Fibroblast of skin of scalp (primary cell): ENCODE measurements at regions not wholly inside any gene's neighbourhood (a gene's known extent, or its start where the extent isn't known, plus 50 kb on each side); places are given as distances from the start of the nearest gene placed in this dataset.

Experiments used
- DNase-seq: peaks from one replicate; pipeline ENCODE4 v3.0.0-alpha.2; 2013

- DNase-seq: no peak
Measured at GRCh38 chr6:65924411-65924810, 217.4 kb upstream of the EYS start.

DNA sequence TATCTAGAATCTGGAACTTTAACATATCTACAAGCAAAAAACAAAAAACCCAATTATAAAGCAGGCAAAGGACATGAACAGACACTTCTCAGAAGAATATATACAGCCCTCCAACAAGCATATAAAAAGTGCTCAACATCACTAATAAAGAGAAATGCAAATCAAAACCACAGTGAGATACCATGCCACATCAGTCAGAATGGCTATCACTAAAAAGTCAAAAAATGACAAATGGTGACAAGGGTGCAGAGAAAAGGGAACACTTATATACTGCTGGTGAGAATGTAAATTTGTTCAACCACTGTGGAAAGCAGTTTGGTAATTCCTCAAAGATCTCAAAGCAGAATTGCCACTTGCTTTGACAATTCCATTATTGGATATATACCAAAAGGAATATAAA is 215.0 kb upstream of the EYS start:
- no peak for DNase-seq

DNA sequence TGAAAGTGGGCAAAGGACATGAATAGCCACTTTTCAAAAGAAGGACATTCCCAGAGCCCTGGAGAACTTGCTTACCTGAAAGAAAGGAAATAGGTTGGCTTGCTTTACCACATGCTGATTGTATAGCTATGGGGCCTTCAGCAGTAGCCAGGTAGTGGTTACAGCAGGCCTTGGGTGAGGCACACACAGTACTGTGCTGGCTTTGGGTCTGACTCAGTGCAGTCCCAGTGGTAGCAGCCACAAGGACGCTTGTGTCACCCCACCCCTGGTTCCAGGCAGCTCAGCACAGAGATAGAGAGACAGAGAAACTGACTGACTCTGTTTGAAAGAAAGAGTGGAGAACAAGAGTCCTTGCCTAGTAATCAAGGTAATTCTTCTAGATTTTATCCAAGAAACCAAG is 201.0 kb upstream of the EYS start:
- DNase-seq: no peak

DNA sequence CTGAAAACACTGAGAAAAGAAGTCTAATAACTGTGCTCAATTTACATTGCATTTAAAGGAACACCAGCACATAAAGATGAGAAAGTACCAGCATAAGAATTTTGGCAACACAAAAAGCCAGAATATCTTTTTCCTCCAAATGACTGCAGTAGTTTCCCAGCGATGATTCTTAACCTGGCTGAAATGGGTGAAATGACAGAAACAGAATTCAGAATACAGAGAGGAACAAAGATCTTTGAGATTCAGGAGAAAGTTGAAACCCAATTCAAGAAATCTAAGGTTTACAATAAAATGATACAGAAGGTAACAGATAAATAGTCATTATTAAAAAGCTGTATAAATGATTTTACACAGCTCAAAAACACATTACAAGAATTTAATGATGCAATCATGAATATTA is 197.0 kb upstream of the EYS start:
- DNase-seq: no peak

DNA sequence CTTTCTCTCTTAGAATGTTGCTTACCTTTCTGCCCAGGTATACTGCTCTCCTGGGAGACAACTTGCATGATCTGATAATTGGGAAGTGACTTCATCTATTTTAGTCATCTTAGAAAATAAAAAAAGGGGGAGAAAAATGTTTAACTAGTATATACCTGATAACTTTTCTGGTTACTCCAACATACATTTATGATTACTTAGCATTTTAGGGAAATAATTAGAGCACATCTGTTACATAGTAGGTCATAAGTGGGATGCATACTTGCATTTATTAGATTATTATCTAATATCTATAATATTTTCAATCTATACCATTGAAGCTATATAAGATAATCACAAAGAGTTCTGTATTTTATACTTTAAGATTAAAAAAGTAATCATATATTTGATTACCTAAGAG is 193.9 kb upstream of the EYS start:
- DNase-seq: no peak

DNA sequence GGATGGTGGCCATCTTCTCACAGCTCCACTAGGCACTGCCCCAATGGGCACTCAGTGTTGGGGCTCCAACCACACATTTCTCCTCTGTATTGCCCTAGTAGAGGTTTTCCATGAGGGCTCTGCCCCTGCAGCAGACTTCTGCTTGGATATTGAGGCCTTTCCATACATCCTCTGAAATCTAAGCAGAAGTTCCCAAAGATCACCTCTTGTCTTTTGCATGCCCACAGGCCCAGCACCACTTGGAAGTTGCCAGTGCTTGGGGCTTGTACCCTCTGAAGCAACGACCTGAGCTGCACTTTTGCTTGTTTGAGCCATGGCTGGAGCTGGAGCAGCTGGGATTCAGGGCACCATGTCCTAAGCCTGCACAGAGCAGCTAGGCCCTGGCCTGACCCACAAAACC is 189.1 kb upstream of the EYS start:
- no peak for DNase-seq

GRCh38 chr6:65876668-65877067 is 169.6 kb upstream of the EYS start:
- no peak for DNase-seq

DNA sequence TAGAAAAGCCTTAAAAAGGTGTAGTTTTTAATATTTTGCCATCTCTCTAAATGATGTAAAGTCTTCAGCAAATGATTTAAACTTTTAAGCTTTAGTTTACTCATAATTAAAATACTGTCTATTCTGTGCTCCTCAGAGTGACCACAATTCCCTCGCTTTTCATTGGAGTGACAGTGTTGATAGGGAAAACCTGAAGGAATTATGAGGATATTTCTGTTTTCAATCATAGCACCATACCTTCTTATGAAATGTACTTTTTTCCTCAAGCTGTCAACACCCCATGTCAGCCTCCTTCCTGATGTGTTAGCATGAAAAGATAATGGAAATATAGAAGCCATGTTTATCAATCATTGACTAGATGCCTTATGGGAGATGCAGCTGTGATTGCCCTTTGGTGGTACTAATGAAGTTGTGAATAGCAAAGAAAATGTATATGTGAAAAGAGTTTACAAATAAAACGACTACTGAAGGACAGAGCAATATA is 145.4 kb upstream of the EYS start:
- no peak for DNase-seq

- no peak for DNase-seq
Measured at GRCh38 chr6:65830151-65830550, 123.1 kb upstream of the EYS start.

- DNase-seq: no peak
Measured at GRCh38 chr6:65819152-65819551, 112.1 kb upstream of the EYS start.

- DNase-seq: no peak
Measured at GRCh38 chr6:65818576-65818975, 111.5 kb upstream of the EYS start.

GRCh38 chr6:65816991-65817390 is 110.0 kb upstream of the EYS start:
- DNase-seq: no peak

DNA sequence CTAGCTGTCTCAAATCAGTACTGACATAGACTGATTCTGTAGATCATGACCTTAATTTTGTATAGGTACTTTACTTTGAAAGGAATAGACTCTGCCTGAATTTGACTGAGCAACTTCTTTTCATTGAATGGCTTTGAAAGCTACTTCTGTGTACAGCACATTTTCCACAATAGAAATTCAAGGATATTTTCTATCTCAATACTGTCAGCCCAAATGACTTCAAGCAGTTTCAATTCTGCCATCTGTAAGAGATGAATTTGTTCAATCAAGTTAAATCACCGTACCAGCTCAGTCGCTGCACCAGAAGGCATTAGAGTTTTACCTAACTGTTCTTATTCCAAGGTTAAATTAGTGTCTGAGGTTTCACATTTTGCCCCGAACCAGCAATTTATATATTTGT is 107.0 kb upstream of the EYS start:
- DNase-seq: no peak

- DNase-seq: no peak
Measured at GRCh38 chr6:65803186-65803585, 96.2 kb upstream of the EYS start.

DNA sequence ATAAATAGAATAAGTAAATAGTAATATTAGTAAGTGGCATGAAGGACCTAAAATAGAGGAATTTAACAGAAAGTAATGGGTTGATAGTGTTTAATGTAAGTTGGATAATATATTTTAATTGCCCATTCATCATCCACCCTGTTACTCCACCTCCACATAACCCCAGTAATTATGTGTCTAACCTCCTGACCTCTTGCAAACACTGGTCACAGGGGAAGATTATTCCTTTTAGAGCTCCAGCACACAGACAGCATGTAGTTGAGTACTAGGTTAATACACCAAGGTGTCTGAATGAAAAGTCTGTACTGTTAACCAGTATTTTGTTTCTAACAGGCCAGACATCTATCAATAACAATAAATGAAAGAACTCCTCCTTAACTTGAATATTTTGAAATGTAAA is 92.4 kb upstream of the EYS start:
- no peak for DNase-seq

DNA sequence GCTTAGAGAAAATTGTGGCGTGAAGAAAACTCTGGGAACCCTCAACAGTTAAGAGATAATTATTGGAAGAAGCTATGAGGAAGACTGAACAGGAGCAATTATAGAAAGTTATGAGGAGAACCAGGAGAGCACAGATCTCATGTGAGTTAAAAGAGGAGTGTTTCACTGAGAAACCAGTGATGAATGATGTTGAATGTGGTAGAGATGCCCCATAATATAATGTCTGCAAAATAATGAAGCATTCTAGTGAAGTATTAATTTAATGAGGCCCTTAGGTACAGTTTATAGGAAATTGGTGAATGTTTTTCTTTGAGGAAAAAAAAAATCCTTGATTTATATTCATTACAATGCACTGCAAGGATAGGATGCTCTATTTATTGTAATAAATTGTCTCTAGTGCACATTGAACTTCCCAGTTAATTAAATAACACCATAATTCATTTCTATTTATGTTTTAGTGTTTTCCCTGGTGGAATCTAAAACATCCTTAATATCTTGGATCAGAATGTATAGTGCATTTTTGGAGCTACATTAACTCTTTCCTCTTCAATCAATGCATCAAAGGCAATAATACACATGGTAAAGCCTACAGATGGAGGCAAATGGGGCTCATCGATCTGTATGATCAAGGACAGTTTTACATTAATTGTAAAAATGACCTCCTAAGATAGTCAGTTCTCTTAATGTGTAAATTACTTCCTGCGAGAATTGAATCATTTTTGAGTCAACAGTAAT is 91.4 kb upstream of the EYS start:
- no peak for DNase-seq

DNA sequence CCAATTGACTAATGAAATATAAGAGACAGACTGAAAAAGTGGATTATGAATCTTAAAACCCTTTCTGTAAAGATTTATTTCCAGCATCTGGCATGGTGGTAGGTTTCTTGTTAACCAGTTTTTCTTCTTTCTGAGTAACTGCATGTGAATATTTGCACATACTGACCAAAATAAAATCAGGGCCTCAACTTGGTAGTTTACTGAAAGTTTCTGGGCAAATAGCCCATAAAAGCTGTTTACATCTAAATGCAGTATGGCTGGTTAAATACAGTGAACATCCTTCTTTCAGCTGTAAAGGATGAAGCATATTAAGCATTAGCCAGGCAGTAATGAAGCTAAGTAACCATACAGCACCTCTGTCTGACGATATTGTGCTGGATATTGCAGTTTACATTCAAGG is 83.6 kb upstream of the EYS start:
- no peak for DNase-seq

DNA sequence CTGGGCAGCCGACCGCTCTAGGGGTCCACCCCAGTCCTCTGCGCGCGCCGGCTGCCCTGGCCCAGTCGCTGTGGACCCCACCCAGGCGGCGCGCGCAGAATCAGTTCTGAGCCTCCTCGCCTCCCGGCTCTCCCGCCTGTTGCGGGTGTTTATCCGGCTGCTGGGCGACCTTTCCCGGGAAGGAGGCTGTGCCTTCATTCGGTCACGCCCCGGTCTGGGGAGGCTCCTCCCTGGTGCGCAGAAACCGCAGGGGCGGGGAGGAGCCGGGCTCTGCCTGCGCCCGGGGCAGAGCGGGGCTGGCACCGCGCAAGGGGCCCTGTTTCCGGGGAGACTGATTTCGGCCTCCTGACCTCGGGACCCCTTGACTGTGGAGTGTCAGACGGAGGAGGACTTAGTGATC is 80.8 kb upstream of the EYS start:
- DNase-seq: no peak

DNA sequence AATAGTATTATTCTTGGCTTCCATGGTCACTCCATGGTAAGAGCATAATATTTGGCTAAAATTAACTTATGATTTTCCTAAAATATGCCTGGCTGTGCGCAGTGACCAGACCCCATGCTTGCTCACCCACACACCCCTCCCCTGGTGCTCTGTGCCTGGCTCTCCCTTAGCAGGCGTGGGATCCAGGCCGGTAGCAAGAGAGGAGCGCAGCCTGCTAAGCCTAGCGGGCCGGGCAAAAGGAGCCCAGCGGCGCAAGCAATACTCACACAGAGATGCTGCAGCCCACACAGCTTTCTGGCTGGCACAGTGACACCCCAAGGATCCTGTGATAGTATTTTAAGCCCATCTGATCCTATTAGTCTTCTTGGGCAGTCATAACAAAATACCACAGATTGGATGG is 79.8 kb upstream of the EYS start:
- no peak for DNase-seq

DNA sequence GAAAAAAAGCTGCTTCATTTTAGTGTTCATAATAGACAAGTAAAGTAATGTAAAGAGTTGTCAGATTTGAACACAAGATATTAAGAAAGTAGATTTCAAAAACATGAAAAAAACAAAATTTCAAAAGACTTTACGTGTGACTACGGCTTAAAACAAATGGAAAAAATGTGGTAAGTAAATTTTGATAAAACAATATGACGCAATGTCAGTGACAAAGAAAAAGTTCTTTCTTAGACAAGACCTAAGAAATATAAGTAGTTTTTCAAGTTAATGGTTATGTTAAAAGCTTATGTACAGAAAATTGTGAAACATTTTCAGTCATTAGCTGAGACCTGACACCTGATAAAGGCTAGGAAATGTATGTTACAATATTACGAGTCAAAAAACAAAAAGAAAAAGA is 73.7 kb upstream of the EYS start:
- DNase-seq: no peak

DNA sequence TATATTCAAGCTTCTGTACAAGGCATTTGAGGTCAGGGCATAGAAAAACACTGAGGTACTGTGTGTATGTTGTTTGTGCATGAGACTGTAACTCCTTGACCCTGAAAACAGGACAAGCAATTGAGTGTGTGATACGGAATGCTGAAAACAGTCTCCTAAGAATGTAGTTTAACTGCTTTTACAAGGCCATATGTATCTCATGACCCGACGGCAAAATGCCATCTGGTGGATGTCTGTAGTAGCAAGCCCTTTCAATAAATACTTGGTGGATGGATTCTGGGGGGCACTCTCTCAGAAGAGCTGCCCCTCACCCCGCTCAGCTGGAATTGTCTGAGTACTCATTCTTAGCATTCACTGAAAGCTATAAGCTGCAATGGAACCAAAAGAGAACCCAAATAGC is 69.3 kb upstream of the EYS start:
- no peak for DNase-seq

- DNase-seq: no peak
Measured at GRCh38 chr6:65771946-65772345, 64.9 kb upstream of the EYS start.

DNA sequence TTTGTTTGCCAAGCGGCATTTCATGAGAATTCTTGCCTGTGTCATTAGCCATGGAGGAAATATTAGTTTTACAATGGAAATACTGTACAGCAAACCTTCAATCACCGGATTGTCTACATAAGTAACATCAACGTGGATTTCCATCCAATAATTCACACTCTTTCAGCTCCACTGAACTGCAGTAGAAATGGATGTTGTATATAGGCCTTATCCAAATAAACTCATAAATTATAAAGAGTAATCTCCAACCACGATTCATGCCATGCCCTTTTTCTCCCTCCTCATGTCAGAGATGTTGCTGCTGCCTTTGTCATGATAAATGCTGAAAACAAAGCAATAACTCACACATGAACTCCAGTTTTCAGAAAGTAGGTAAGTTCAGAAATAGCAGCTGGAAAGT is 54.9 kb upstream of the EYS start:
- DNase-seq: no peak

- DNase-seq: no peak
Measured at GRCh38 chr6:65760285-65760684, 53.3 kb upstream of the EYS start.
